Stimulated activated CD8-positive, alpha-beta memory T cell treated with anti-CD3 and anti-CD28 coated beads, Interleukin-7, amount 100 ng/mL, for 1 hour (primary cell): ENCODE measurements at regions not wholly inside any gene's neighbourhood (a gene's known extent, or its start where the extent isn't known, plus 50 kb on each side); places are given as distances from the start of the nearest gene placed in this dataset.

Source experiments
- DNase-seq, 2 donors: peaks; one replicate each; pipeline ENCODE4 v3.0.0-alpha.2; 2020; ENCODE audit warnings: low read depth in 2 of 2

DNA sequence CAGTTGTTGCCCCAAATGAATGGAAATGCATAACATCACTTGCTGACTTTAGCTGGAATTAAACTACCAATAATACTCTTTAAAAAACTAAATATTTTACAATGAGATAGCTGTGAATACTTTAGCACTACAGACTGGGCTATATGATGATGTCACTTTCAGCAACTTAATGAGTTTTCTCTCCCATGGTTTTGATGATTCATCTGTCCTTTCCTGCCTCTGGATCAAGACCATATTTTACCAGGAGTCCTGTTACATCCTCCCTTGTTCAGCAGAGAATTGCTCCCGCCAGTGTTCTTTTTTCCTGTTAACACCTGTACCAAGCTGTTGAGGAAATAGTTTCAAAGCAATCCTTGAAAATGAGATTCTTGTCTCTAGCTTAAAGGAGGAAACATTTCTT lies 543.0 kb downstream of the SPRY1 start:
- no peak for DNase-seq

GRCh38 chr4:123940604-123941003 lies 544.0 kb downstream of the SPRY1 start:
- DNase-seq = no peak

DNA sequence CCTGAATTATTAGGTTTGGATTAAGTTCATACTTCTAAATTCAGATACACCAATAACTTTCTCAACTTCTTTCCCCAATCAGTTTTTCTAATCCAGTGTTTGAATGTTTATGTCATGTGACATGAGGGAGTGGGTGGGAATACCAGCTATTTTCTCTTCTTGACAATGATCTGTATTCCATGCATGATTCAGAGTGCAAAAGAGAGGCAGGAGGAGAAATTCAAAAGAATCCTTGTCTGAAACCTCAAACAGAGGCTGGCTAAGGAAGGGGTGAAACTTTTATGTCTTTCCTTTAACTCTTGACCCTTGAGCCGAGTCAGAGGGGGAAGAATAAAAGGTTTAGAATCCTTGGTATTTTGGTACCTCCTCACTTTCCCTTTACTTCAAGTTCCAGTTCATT lies 544.7 kb downstream of the SPRY1 start:
- no peak for DNase-seq

GRCh38 chr4:123943976-123944375 lies 547.4 kb downstream of the SPRY1 start:
- DNase-seq = no peak

GRCh38 chr4:123945301-123945700 lies 548.7 kb downstream of the SPRY1 start:
- no peak for DNase-seq

DNA sequence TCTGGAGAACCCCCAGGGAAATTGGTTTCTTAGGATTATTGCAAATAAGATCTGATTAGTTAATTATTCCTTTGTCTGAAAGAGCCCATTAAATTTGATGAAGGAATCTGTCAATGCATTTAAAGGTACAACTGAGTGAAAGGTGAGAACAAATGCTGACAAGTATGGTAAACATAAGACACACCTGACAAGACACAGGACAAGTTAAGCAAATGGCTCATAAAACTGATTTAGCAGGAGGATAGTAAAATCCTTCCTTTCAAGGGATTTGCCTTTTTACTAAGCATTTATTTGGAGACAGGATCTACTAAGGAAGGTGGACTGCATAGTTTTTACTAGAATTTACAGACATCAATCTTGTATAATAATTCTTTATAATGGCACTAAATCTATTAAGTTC lies 553.9 kb downstream of the SPRY1 start:
- no peak for DNase-seq

DNA sequence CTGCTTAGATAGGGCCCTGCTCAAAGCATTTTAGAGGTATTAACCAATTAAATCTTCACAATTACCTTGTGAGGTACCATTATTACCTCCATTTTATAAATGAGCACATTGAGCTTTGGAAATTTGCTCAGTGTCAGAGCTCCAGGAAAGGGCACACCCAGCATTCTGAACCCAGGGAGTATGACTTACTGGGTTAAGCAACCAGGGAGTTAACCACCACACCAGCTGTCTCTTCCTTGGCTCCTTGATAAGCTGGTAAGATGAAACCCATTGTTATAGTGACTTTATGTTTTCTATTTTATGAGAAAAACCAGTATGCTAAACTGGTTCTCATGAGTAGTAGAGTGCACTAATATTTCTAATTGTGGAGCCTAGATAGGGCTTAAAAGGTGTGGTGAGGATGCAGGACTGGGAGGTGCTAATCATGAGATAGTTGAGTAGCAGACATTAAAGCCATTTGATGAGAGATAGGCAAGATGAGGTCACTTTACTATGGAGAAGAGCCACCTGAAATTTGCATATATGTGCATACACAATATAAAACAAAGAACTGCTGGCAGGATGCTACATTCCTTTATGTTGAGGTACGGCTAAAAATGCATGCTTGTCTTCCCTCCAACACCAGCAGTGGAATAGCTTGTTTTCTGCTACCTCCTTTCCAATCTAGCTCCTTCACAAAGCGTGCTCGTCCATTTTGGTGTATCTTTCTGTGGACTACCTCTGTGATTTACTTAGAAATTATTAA lies 556.1 kb downstream of the SPRY1 start:
- no peak for DNase-seq

- DNase-seq = no peak
These were observed 557.0 kb downstream of the SPRY1 start for GRCh38 chr4:123953566-123953965.

DNA sequence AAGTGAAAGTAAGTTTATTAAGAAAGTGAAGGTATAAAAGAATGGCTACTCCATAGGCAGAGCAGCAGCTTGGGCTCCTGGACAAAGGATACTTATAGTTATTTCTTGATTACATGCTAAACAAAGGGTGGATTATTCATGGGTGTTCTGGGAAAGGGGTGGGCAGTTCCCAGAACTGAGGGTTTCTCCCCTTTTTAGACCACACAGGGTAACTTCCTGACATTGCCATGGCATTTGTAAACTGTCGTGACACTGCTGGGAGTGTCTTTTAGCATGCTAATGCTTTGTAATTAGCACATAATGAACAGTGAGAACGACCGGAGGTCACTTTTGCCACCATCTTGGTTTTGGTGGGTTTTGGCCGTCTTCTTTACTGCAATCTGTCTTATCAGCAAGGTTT lies 557.6 kb downstream of the SPRY1 start:
- DNase-seq = no peak

- no peak for DNase-seq
These were observed 558.7 kb downstream of the SPRY1 start for GRCh38 chr4:123955167-123955800.

GRCh38 chr4:123956204-123956603 lies 559.6 kb downstream of the SPRY1 start:
- no peak for DNase-seq

- DNase-seq = no peak
These were observed 570.6 kb downstream of the SPRY1 start for GRCh38 chr4:123966990-123967769.

DNA sequence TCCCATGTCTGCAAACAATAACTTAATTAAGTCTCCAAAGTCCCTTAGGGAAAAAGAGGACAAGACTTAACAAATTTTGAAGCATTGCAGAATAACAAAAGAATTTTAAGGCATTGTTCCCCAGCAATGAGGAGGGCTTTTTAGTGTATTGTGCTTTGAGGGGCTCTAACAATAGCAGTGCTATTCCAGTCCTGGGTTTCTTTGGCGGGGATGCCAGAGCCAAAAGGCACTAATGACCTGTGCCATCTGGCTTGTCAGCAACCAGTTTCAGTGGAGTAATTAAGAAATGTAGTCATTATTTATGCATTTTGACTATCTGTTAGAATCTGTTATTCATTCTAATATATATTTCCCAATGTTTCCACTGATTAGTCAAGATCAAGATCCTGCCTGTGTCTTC lies 575.4 kb downstream of the SPRY1 start:
- no peak for DNase-seq

- DNase-seq = no peak
These were observed 578.0 kb downstream of the SPRY1 start for GRCh38 chr4:123974386-123975149.

DNA sequence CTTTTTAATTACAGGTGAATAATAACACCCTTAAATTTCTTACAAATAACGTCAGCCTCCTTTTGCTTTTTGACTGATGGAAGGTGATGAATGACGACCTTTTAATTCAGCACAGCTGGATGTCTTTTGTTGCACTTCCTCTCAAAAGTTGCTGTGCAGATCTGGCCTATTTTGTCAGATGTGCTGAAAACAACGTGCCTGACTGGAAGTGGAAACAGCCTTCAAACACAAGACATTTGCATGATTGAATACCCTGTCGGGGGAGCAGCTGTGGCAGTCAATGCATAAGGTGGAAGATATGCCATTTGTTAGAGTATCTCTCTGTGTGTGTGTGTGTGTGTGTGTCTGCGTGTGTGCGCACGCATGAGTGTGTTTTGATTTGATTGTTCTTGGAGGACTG lies 579.7 kb downstream of the SPRY1 start:
- DNase-seq = no peak

- no peak for DNase-seq
These were observed 580.2 kb downstream of the SPRY1 start for GRCh38 chr4:123976819-123977218.

DNA sequence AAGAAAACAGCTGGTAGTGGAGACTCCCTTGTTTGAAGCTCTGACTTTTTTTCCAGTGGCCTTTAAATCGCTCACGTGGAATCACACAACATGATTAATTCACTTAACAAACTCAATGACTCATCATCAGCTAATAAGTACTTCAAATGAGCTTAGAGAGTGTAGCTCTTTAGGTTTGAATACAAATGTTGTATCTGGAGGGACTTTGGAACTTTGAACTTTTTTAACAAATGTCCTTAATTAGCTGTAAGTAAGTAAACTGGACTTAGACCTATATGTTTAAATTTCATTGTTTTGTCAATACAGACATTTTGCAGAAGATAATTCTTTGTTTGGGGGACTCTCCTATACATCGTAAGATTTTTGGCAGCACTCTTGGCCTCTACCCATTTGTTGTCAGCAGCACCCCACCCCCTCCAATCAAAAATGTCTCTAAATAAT lies 581.1 kb downstream of the SPRY1 start:
- no peak for DNase-seq

DNA sequence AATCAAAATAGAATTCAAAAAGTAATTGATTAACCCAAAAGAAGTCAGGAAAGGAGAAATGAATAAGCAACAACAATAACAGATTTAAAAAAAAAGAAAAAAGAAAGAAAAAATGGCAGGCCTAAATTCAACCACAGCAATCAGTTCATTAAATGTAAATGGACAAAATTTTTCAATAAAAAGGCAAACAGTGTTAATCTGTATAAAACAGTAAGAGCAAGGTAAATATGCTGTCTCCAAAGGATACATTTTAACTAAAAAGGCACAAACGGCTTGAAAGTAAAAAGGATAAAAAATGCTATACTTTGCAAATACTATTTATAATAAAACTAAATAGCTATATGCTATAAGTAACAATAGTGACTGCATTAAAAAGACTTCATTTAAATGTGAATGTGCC lies 582.0 kb downstream of the SPRY1 start:
- DNase-seq = no peak

DNA sequence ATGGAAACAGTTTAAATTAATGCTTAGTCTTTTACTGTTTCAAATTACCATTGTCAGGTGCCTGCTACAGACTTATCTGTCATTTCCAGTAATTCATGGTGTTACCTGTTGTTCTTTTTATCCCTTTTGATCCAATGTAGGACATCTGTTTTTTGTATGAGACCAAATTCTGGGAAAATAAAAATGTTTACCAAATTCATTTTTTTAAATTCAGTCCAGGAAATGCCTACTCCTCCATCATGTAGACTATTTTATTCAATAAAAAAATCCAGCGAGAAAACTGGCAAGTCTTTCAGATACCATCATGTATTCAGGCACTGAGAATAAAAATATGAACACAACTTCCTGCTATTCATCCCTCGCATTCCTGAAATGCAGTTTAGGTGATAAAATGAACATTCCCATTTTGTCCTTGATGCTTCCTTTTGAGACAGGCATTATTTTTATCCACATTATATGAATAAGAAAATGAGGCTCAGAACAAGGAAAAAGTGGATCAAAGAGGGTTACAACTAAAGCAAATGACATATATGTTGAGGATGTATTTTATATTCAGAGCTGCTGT lies 584.2 kb downstream of the SPRY1 start:
- no peak for DNase-seq

DNA sequence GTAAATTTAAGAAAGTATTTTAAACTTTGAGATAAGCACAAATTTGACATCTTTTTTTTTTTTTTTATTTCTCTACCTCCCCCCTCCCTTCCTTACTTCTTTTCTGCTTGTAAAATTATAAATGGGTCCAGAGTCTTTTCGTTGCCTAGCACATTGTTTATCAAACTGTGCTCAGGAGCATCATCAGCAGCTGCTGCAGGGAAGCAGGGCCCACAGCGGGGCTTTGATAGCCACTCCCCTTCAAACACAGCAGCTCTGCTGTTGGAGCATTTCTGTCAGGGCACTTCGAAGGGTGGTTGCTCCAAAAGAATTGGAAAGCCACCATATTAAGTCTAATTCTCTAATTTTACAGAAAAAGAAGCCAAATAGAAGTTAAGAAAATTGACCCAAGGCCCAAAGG lies 588.3 kb downstream of the SPRY1 start:
- DNase-seq = no peak

GRCh38 chr4:123986268-123986798 lies 589.7 kb downstream of the SPRY1 start:
- DNase-seq = no peak
